ENCODE measurements at regions not wholly inside any gene's neighbourhood (a gene's known extent, or its start where the extent isn't known, plus 50 kb on each side); places are given as distances from the start of the nearest gene placed in this dataset.

DNA sequence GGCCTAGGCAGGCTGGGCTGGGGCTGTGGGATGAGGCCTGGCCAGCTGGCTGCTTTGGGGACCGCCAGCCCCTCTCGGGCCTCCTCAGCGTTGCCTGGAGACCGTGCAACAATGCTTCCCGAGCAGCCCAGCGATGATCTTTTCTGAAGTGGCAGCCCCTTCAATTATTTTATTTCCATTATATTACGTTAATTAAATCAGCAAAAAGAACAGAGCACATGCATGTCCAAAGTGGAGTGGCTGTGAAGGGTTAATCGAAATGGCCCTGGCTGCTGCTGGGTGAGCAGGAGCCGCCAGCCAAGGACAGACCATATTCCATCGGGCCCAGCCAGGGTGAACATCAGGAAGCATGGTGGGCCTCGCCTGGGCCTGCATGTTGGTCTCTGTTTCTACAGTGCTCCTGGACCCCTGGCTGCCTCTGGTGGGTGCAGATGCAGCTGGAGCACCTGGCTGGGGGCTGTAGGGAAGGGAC lies 245.5 kb downstream of the MYCN start:
- TF ChIP-seq GABPA (IDR thresholded peaks at IDR 0.05; ENCODE audit: low read depth) (no peak), CTCF (IDR thresholded peaks at IDR 0.05) (no peak)
